ENCODE measurements at regions not wholly inside any gene's neighbourhood (a gene's known extent, or its start where the extent isn't known, plus 50 kb on each side); places are given as distances from the start of the nearest gene placed in this dataset.
"Not testable (repeated sequence)": the region's sequence is repeated elsewhere in the genome, so short reads cannot be mapped to it uniquely, and the experiment has no call there.

DNA sequence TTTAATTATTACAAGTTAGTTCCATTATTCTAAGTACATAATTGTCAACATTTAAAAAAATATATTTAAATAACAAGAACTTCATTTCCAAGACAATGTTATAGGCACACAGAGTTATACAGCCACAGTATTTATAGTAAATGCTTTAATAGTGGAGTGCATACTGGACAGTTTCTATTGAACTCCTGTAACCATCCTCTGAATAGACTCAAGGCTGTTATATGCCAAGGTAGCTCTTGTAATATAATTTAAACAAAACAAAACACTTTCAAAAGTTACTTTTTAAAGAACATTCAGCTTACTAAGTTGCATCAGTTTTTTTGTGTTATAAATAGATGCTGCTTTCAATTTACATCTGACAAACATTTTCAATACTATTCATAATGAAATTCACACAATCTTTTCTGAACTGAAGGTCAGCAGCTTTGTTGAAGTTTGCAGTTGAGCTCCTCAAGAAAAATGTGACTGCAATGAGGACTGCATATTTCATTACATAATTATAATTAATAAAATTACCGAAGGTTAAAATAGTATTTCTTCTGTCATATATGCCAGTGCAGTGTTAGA lies 549.9 kb upstream of the CYLC2 start:
- no peak overlapping the region for H2AFZ ChIP-seq (ENCODE audit: low read depth, low read length, severe bottlenecking)
- no peaks in the 10 kb centered on the region for H3K27me3 ChIP-seq (ENCODE audit: low read length)
- H3K79me2 ChIP-seq (ENCODE audit: insufficient read depth, low read length): no peaks in the 10 kb centered on the region
- no peak overlapping the region for H3K27ac ChIP-seq (ENCODE audit: low read depth, low read length)
- no peaks in the 10 kb centered on the region for H4K20me1 ChIP-seq (ENCODE audit: low read depth, low read length)
- no peaks in the 10 kb centered on the region for H3K9me2 ChIP-seq (replicated peaks; ENCODE audit: insufficient read depth, low read length)
- H3F3A ChIP-seq (ENCODE audit: insufficient read depth): no peaks in the 10 kb centered on the region
- no peak overlapping the region for H3K9ac ChIP-seq (ENCODE audit: low read length)
- no peak overlapping the region for H3K4me2 ChIP-seq (ENCODE audit: low read depth, low read length, poor library complexity, severe bottlenecking)
- H3K36me3 ChIP-seq (ENCODE audit: low read length): no peaks in the 10 kb centered on the region
- no peak overlapping the region for H3K4me3 ChIP-seq (ENCODE audit: insufficient read depth, low read length, poor library complexity, severe bottlenecking)
- no peak for TF ChIP-seq EZH2phosphoT487 (conservative IDR thresholded peaks at IDR 0.05; ENCODE audit: low read length)
- TF ChIP-seq, protein P1, sequence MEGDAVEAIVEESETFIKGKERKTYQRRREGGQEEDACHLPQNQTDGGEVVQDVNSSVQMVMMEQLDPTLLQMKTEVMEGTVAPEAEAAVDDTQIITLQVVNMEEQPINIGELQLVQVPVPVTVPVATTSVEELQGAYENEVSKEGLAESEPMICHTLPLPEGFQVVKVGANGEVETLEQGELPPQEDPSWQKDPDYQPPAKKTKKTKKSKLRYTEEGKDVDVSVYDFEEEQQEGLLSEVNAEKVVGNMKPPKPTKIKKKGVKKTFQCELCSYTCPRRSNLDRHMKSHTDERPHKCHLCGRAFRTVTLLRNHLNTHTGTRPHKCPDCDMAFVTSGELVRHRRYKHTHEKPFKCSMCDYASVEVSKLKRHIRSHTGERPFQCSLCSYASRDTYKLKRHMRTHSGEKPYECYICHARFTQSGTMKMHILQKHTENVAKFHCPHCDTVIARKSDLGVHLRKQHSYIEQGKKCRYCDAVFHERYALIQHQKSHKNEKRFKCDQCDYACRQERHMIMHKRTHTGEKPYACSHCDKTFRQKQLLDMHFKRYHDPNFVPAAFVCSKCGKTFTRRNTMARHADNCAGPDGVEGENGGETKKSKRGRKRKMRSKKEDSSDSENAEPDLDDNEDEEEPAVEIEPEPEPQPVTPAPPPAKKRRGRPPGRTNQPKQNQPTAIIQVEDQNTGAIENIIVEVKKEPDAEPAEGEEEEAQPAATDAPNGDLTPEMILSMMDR (IDR thresholded peaks at IDR 0.05; ENCODE audit: insufficient read depth, low read length, poor library complexity, severe bottlenecking): no peak
- H3K9me3 ChIP-seq (ENCODE audit: insufficient read depth, low read length): no peaks in the 10 kb centered on the region

DNA sequence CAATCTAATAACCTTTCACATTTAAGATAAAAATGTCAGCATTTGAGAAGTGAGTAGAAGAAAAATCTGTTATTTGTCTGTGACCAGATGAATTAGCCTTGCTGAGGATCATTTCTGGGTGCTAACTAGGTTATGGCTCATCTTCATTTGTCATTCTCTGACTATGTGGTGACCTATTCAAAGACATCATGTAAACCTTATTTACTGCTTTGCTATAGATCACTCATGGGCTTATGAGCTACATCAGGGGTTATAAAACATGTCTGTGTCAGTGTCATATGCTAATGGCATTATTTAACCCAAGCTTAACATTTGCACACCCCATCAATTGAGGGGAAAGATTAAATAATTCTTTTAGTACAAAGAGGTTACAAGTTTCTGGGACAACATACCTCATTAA lies 555.5 kb upstream of the CYLC2 start:
- no peaks in the 10 kb centered on the region for H3F3A ChIP-seq (ENCODE audit: insufficient read depth)
- no peak for TF ChIP-seq EZH2phosphoT487 (conservative IDR thresholded peaks at IDR 0.05; ENCODE audit: low read length)
- TF ChIP-seq, protein P1 (IDR thresholded peaks at IDR 0.05; ENCODE audit: insufficient read depth, low read length, poor library complexity, severe bottlenecking): no peak
- H3K4me2 ChIP-seq (ENCODE audit: low read depth, low read length, poor library complexity, severe bottlenecking): no peak overlapping the region
- H3K27me3 ChIP-seq (ENCODE audit: low read length): no peaks in the 10 kb centered on the region
- H3K4me3 ChIP-seq (ENCODE audit: insufficient read depth, low read length, poor library complexity, severe bottlenecking): no peak overlapping the region
- H3K79me2 ChIP-seq (ENCODE audit: insufficient read depth, low read length): no peaks in the 10 kb centered on the region
- H4K20me1 ChIP-seq (ENCODE audit: low read depth, low read length): no peaks in the 10 kb centered on the region
- no peaks in the 10 kb centered on the region for H3K9me2 ChIP-seq (replicated peaks; ENCODE audit: insufficient read depth, low read length)
- no peaks in the 10 kb centered on the region for H3K36me3 ChIP-seq (ENCODE audit: low read length)
- H2AFZ ChIP-seq (ENCODE audit: low read depth, low read length, severe bottlenecking): no peak overlapping the region
- H3K9me3 ChIP-seq (ENCODE audit: insufficient read depth, low read length): no peaks in the 10 kb centered on the region
- no peak overlapping the region for H3K9ac ChIP-seq (ENCODE audit: low read length)
- no peak overlapping the region for H3K27ac ChIP-seq (ENCODE audit: low read depth, low read length)

DNA sequence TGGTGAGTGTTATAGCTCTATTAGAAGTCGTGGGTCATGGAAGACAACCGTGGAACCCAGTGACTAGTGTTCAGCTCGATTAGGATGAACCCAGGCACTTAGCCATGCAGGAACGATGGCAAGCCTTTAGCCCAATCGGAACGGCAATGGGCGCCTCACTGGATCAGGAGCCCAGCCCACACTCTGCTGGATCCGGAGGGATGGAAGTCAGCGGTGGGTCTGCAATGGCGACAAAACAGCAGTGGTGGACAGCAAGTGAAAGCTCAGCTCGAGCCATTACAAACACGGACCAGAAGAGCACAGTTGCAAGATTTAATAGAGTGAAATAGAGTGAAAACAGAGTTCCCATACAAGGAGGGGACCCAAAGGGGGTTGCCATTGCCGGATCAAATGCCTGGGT lies 558.5 kb upstream of the CYLC2 start:
- not testable (repeated sequence) for H3K4me2 ChIP-seq (ENCODE audit: low read depth, low read length, poor library complexity, severe bottlenecking); H2AFZ ChIP-seq (ENCODE audit: low read depth, low read length, severe bottlenecking); H3F3A ChIP-seq (ENCODE audit: insufficient read depth); H3K4me3 ChIP-seq (ENCODE audit: insufficient read depth, low read length, poor library complexity, severe bottlenecking); H3K9ac ChIP-seq (ENCODE audit: low read length); H3K27ac ChIP-seq (ENCODE audit: low read depth, low read length); H4K20me1 ChIP-seq (ENCODE audit: low read depth, low read length); H3K9me2 ChIP-seq (replicated peaks; ENCODE audit: insufficient read depth, low read length); H3K79me2 ChIP-seq (ENCODE audit: insufficient read depth, low read length); H3K36me3 ChIP-seq (ENCODE audit: low read length); H3K27me3 ChIP-seq (ENCODE audit: low read length); H3K9me3 ChIP-seq (ENCODE audit: insufficient read depth, low read length)

DNA sequence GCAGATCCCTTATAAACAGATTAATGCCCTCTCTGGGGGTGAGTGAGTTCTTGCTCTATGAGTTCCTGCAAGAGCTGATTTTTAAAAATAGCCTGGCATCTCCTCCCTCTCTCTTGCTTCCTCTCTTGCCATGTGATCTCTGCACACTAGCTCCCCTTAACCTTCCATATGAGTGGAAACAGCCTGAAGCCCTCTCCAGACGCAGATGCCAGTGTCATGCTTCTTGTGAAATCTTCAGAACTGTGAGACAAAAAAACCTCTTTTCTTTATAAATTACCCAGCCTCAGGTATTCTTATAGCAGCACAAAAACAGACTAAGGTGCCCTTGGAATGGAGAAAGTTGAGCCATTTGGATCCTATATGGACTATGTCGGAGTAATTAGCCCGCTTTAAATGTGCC lies 559.7 kb upstream of the CYLC2 start:
- Histone ChIP-seq H2AFZ (ENCODE audit: low read depth, low read length, severe bottlenecking) (no peak overlapping the region), H3K4me2 (ENCODE audit: low read depth, low read length, poor library complexity, severe bottlenecking) (no peak overlapping the region), H3K4me3 (ENCODE audit: insufficient read depth, low read length, poor library complexity, severe bottlenecking) (no peak overlapping the region), H3F3A (ENCODE audit: insufficient read depth) (no peaks in the 10 kb centered on the region), H3K27me3 (ENCODE audit: low read length) (no peaks in the 10 kb centered on the region), H3K27ac (ENCODE audit: low read depth, low read length) (no peak overlapping the region), H3K9ac (ENCODE audit: low read length) (no peak overlapping the region), H3K9me3 (ENCODE audit: insufficient read depth, low read length) (no peaks in the 10 kb centered on the region), H3K36me3 (ENCODE audit: low read length) (no peaks in the 10 kb centered on the region), H3K79me2 (ENCODE audit: insufficient read depth, low read length) (no peaks in the 10 kb centered on the region), H4K20me1 (ENCODE audit: low read depth, low read length) (no peaks in the 10 kb centered on the region), H3K9me2 (replicated peaks; ENCODE audit: insufficient read depth, low read length) (no peaks in the 10 kb centered on the region)
- no peak for TF ChIP-seq EZH2phosphoT487 (conservative IDR thresholded peaks at IDR 0.05; ENCODE audit: low read length)
- TF ChIP-seq, protein P1 (IDR thresholded peaks at IDR 0.05; ENCODE audit: insufficient read depth, low read length, poor library complexity, severe bottlenecking): no peak
